ENCODE measurements at regions not wholly inside any gene's neighbourhood (a gene's known extent, or its start where the extent isn't known, plus 50 kb on each side); places are given as distances from the start of the nearest gene placed in this dataset.

- no peak overlapping the region for H3K4me2 ChIP-seq (ENCODE audit: insufficient read depth, low read length)
- FAIRE-seq: no peak
- H3K79me2 ChIP-seq (ENCODE audit: control insufficient read depth, insufficient read depth, low read length): no peaks in the 10 kb centered on the region
- no peaks in the 10 kb centered on the region for H3K36me3 ChIP-seq (ENCODE audit: control insufficient read depth, insufficient read depth, low read length)
- CTCF ChIA-PET (ENCODE audit: low intra/inter-chr PET ratio): no interaction called here
- H4K20me1 ChIP-seq (replicated peaks; ENCODE audit: control insufficient read depth, insufficient read depth, low read length): no peaks in the 10 kb centered on the region
- intact Hi-C loops (cut with micrococcal nuclease) (no loop called here), in situ Hi-C loops (cut with MboI) (no loop called here)
- H2AFZ ChIP-seq (ENCODE audit: low read depth, low read length): no peak overlapping the region
- POLR2A ChIA-PET: no interaction called here
- H3K4me3 ChIP-seq: no peak overlapping the region
- peak; percentile 27; the same call in 1 of the 2 replicates for TF ChIP-seq MAFF (IDR thresholded peaks at IDR 0.05; ENCODE audit: low read length)
- 0 out of 2 replicates have a peak, but pooled peaks have one; percentile 10 for TF ChIP-seq NFE2 (IDR thresholded peaks at IDR 0.05; ENCODE audit: low read depth)
- peak; percentile 52; the same call in 1 of the 2 replicates for TF ChIP-seq NFE2L1 (tag; IDR thresholded peaks at IDR 0.05; ENCODE audit: borderline replicate concordance, low read depth)
- no peak for TF ChIP-seq POU5F1 (IDR thresholded peaks at IDR 0.05; ENCODE audit: borderline replicate concordance, low read depth, low read length, partially characterized antibody)
- peak; percentile 61 for TF ChIP-seq MAFG (tag; conservative IDR thresholded peaks at IDR 0.05)
- TF ChIP-seq, protein P1, sequence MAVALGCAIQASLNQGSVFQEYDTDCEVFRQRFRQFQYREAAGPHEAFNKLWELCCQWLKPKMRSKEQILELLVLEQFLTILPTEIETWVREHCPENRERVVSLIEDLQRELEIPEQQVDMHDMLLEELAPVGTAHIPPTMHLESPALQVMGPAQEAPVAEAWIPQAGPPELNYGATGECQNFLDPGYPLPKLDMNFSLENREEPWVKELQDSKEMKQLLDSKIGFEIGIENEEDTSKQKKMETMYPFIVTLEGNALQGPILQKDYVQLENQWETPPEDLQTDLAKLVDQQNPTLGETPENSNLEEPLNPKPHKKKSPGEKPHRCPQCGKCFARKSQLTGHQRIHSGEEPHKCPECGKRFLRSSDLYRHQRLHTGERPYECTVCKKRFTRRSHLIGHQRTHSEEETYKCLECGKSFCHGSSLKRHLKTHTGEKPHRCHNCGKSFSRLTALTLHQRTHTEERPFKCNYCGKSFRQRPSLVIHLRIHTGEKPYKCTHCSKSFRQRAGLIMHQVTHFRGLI (CRISPR knock-in tag; IDR thresholded peaks at IDR 0.05): no peak
- no peak for TF ChIP-seq TRIM28 (IDR thresholded peaks at IDR 0.05)
- no peak overlapping the region for H3K9ac ChIP-seq (ENCODE audit: insufficient read depth in 1 of 2, low read depth in 2 of 2, low read length in 2 of 2)
- no peaks in the 10 kb centered on the region for H3K4me1 ChIP-seq (replicated peaks in 1 of 2; ENCODE audit: control insufficient read depth in 2 of 2, insufficient read depth in 2 of 2, low read length in 2 of 2)
- H3K27me3 ChIP-seq (ENCODE audit: control insufficient read depth in 2 of 2, insufficient read depth in 2 of 2, low read length in 2 of 2): peaks cover 8 to 45% of the 10 kb centered on the region in 2 experiments
- no peak overlapping the region for H3K27ac ChIP-seq (ENCODE audit: extremely low read depth, low read depth, low read length)
- H3K9me1 ChIP-seq (ENCODE audit: control insufficient read depth, insufficient read depth, low read length): no peaks in the 10 kb centered on the region
- DNase-seq (ENCODE audit: extremely low read depth in 1 of 4, low spot score in 3 of 4): no peak
- no peak for ATAC-seq
- 0% methylated on average over 2 of the region's 2 CpGs for WGBS (ENCODE audit: insufficient coverage, low coverage, missing lambda C conversion rate)
- no peaks in the 10 kb centered on the region for H3K9me3 ChIP-seq (replicated peaks; ENCODE audit: control insufficient read depth, insufficient read depth, low read depth, low read length)
- no TSS peak for BruUV-seq (replicated peaks)
Observed at GRCh38 chr2:106041150-106041549, 153.0 kb downstream of the UXS1 start.
